GM18861 (cell line): ENCODE measurements at regions not wholly inside any gene's neighbourhood (a gene's known extent, or its start where the extent isn't known, plus 50 kb on each side); places are given as distances from the start of the nearest gene placed in this dataset.

ENCODE experiments used
- ATAC-seq: cut with Tn5 transposase; IDR thresholded peaks from one replicate; pipeline ENCODE4 v1.9.1; 2021; ENCODE audit not compliant: unreplicated experiment

DNA sequence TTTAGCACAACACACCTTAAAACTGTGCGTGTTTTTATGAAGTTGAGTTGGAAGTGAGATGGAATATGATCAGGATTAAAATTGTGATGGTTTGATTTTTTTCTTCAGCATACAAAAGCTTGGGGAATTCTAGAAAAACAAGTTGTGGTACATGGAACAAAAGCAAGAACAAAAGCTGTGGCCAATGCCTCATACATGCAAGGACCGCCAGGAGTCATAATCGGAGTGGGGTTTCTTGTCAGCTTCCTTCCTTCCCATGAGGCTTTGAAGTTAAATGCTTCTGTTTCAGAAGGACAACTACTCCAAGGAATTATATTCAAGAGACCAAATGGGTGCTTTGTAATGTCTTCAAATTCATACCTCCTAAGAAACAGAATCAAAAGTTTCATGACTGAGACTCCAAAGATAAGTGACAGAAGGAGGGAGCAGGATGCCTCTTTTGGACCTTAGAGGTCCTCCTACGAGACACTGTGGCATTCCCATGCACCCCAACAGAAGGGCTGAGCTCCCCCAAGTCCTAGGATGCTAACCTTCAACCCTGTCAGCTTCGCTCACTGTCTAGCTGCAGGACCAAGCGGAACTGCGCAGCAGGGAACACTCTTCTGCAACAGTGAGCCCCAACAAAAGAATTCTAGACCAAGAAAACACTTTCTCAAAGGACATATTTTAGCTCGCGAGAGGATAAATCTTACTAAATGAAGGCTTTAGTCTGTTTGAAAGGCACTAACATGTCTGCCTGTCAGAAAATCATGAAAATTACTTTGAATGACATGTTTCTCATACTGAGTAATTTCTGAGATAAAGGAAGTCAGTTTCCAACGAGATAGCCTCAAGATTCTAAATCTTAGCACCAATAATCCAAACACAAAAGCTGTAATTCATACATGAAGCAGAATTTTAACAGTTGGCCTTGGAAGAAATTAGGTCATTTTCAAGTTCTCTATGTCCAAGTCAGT lies 108.5 kb upstream of the NHSL1 start:
- ATAC-seq: no peak

GRCh38 chr6:138608896-138609295 lies 109.6 kb upstream of the NHSL1 start:
- no peak for ATAC-seq

GRCh38 chr6:138609801-138610430 lies 110.6 kb upstream of the NHSL1 start:
- no peak for ATAC-seq

- no peak for ATAC-seq
These were observed 111.5 kb upstream of the NHSL1 start for GRCh38 chr6:138610816-138611215.

GRCh38 chr6:138614151-138614550 lies 114.9 kb upstream of the NHSL1 start:
- no peak for ATAC-seq

- ATAC-seq: no peak
These were observed 118.9 kb upstream of the NHSL1 start for GRCh38 chr6:138618168-138618567.

DNA sequence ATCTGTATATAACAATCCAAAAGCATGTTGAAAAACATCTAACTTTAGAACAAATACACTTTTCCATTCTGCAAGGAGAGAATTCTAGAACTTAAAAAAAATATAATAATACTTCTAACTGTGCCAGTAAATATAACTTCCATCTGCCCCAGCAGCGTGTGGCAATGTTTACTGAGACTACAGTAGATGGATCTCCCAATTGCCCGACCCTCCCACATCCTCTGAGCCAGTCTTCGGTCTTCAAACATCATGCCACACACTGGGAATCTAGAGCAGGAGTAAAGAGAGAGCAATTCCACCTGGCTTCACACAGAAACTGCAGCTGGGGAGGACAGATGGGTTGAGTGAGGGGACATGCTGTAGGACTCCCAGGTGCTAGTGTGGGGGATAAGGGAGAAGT lies 121.3 kb upstream of the NHSL1 start:
- no peak for ATAC-seq

GRCh38 chr6:138622967-138623366 lies 123.7 kb upstream of the NHSL1 start:
- ATAC-seq: no peak

GRCh38 chr6:138631566-138631965 lies 132.3 kb upstream of the NHSL1 start:
- no peak for ATAC-seq

DNA sequence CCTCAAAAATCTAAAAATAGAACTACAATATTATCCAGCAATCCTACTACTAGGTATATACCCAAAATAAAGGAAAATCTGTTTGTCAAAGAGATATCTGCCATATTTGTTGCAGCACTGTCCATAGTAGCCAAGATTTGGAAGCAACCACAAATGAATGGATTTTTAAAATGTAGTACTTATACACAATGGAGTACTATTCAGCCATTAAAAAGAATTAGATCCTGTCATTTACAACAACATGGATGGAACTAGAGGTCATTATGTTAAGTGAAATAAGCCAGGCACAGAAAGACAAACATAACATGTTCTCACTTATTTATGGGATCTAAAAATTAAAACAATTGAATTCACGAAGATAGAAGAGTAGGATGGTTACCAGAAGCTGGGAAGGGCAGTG lies 135.7 kb upstream of the CCDC28A start:
- ATAC-seq: no peak

DNA sequence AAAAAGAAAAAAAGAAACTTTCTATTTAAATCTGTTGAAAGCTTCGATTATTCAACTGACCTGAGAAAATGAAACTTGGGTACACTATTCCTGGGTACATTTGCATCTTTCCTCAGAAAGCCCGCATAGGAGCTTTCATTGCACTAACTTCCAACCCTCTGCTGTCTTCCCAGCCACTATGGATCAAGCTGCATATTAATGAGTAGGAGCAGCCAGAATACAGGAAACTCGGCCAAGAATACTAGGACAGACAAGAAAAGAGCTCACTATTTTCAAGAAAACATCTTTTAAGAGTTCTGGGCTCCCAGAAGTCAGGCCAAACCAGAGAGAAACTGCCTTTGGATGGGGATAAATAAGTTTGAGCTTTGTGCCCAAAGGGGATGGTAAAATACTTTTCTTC lies 135.0 kb upstream of the CCDC28A start:
- ATAC-seq: no peak

GRCh38 chr6:138640028-138640427 lies 133.5 kb upstream of the CCDC28A start:
- ATAC-seq: no peak

- no peak for ATAC-seq
These were observed 130.4 kb upstream of the CCDC28A start for GRCh38 chr6:138643210-138643609.

- ATAC-seq: no peak
These were observed 127.5 kb upstream of the CCDC28A start for GRCh38 chr6:138645976-138646640.

GRCh38 chr6:138647006-138647405 lies 126.6 kb upstream of the CCDC28A start:
- no peak for ATAC-seq

DNA sequence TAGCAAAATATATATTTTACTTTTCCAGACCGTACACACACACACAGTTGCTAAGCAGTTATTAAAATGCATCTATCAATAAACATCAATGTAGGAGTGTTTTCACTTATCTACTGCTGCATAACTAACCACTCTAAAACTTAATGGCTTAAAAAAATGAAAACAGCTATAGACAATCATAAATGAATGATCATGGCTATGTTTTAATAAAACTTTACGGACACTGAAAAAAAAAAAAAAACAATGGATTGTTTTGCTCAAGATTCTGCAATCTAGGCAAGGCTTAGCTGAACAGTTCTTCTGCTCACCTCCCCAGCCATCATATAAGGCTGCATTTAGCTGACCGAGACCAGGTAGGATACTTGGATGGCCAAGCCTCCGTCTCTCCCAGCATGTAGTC lies 125.4 kb upstream of the CCDC28A start:
- ATAC-seq: no peak

- ATAC-seq: no peak
These were observed 122.1 kb upstream of the CCDC28A start for GRCh38 chr6:138651491-138651890.

- no peak for ATAC-seq
These were observed 120.7 kb upstream of the CCDC28A start for GRCh38 chr6:138652824-138653223.

- no peak for ATAC-seq
These were observed 120.1 kb upstream of the CCDC28A start for GRCh38 chr6:138653435-138653834.

DNA sequence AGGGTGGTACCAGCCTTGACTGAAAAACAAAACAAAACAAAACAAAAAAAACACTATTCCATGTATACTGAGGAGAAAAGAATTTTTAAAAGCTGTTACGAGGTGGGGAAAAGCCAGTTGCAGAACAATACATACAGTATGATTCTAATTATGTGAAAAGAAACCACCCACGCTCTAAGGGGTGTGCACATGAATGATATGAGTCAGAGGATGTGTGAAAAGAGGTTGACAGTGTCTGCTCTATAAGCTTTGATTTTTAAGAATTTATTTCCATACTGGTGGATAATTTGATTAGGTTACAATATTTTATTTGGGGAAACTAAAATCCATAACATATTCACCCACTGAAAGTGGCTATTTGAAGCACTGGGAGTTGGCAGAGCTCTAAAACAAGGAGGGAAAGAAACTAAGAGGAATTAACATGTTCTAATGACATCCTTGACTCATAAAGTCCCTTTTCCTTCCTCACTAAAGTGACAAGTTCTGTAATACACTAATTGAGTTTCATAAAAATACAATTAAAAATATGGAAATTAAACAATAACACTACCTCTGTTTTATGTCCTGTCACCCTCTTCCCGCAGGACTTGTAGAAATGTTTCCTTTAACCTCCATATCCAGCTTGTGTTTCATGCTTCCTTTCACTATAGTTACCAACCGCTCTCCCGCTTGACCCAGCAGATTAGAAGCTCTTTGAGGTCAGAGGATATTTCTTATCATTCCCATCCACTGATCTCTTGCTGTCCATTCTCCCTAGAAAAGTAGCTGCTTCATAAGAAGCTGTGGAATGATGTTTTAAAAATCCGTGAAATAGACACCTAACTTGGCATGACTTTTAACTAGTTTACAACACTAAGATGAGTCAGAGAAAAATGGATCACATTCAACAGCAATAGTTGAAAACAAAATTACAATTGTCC lies 118.6 kb upstream of the CCDC28A start:
- peak; percentile 97 for ATAC-seq

- no peak for ATAC-seq
These were observed 117.7 kb upstream of the CCDC28A start for GRCh38 chr6:138655828-138656227.
